HG03135 (cell line): ENCODE measurements at regions not wholly inside any gene's neighbourhood (a gene's known extent, or its start where the extent isn't known, plus 50 kb on each side); places are given as distances from the start of the nearest gene placed in this dataset.

Experiments
- ATAC-seq: cut with Tn5 transposase; IDR thresholded peaks from one replicate; pipeline ENCODE4 v1.9.1; 2021; ENCODE audit warnings: mild to moderate bottlenecking, moderate library complexity; ENCODE audit not compliant: unreplicated experiment

DNA sequence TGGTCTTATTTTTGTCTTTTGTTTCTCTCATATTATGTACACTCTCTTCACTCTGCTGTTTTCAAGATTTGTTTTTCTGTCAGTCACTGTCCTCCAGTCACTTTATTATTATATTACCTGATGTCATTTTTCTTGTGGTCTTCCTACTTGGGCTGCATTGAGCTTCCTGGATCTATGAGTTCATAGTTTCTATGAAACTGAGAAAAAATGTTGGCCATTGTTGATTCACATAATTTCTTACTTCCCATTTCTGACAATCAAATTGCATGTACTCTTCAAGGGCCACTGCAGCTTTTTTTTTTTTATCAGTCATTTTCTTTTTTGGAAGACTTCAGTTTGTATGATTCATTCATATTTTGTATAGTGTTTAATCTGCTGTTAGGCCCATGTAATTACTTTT, 1180.6 kb upstream of the GBE1 start:
- ATAC-seq = no peak

DNA sequence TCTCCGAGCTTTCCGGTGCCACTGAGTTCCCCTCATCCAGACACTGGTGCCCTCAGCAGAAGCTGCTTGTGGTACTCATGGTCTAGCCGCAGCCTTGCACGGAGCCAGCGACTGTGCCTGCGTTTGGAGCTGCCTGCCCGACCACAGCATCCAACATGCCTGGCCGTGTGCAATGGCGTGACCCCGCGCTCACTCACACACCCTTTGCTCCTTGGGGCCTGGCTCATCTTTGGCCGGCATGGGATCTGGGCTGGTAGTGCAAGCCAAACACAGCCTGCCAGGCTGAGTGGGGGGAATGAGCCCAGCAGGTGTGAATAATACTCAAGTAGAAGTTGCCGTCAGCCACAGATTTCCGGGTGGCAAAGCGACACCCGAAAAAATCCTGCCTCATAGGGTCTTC, 1178.7 kb upstream of the GBE1 start:
- no peak for ATAC-seq

DNA sequence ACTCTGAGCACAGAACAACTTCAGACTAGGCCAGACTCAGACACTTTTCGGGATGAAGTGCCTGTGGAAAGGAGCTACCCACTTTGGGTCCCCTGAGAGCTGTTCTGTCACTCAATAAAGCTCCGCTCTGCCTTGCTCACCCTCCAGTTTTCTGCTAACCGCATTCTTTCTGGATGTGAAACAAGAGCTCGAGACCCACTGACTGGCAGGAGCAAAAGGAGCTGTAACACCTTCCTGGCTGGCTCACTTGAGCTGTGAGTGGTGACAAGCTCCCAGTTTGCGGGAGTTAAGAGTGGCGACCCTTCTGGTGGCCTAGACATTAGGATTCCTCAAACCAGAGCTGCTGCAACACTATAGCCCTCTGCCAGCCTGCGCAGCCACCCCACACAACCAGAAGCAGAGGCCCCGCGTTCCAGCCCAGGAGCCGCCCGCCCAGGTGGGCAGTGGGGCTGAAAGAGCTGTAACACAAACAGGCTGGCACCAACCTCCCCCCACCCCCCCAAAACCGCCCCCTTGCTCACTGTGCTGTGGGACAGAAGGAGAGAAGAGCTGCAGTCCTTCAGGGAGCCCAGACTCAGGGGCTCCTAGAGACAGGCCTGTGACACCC, 1178.1 kb upstream of the GBE1 start:
- no peak for ATAC-seq

GRCh38 chr3:82938821-82939328, 1177.4 kb upstream of the GBE1 start:
- no peak for ATAC-seq

- ATAC-seq = no peak
Observed at GRCh38 chr3:82927309-82928253, 1166.1 kb upstream of the GBE1 start.

- ATAC-seq = no peak
Observed at GRCh38 chr3:82891028-82891427, 1129.6 kb upstream of the GBE1 start.

- no peak for ATAC-seq
Observed at GRCh38 chr3:82883072-82883471, 1121.6 kb upstream of the GBE1 start.

GRCh38 chr3:82875401-82875800, 1114.0 kb upstream of the GBE1 start:
- ATAC-seq = no peak

DNA sequence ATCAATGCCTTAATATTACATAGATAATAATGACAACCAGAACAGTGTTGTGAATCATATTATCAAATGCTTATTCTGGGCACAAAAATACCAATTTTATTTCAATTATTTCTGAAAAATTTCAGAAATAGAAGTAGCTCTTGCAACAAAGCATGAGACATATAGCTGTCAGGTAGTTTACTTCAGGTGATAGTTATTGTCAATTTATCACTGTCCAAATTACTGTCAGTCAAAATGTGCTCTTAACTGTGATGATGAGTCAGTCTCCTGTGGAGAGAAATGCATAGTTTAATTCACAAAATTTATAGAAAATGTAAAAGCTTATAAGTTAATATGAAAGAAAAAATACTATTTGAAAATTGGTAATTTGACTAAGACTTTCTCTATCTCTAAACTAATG, 1078.4 kb upstream of the GBE1 start:
- ATAC-seq = no peak

GRCh38 chr3:82834098-82834497, 1072.7 kb upstream of the GBE1 start:
- no peak for ATAC-seq

- no peak for ATAC-seq
Observed at GRCh38 chr3:82824491-82824890, 1063.0 kb upstream of the GBE1 start.

GRCh38 chr3:82816086-82816485, 1054.6 kb upstream of the GBE1 start:
- ATAC-seq = no peak

DNA sequence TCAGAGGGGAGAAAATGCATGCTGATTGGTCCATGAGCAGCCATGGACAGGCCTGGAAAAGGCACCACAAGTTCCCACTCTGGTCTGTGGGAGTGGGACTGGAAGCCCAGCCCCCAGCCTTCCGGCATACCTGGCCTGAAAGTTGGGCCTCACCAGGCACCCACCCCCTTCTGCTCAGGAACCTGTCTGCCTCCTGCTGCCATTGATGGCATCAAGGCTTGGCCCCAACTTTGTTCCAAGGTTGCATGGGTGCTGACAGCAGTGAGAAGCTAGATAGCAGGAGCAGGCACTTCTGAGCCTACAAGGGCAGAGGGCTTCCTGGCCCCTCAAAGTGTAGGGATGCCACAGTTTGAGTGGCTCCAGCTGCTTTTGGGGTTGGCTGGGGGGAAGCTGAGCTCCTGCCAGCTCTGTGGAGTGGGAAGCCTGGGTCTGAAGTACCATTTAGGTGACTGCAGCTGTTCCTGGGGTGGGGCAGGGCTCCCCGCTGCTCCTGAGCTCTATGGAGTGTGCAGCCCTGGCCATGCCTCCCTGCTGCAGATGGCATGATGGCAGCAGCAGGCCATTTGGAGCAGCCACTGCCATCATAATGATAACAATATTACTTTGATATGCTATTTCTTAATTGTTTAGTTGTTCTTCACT, 1054.1 kb upstream of the GBE1 start:
- ATAC-seq = no peak

DNA sequence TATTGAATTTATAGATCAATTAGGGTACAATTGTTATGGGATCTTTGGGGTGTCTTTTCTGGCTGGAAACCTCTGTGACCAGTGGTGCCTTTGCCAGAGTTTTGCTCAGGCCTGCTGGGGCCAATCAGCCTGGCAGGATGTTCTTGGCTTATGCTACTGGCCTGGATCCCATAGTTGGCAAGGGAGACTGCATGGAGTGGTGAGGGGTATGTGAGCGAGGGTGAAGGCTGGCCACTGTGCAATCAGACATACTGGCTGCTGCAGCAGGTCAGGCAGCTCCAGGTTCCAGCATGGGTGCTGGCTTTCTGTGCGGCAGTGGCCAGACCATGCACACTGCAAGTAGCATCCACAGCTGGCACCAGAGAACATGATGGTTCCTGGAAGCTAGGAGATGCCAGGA, 1053.2 kb upstream of the GBE1 start:
- ATAC-seq = no peak

DNA sequence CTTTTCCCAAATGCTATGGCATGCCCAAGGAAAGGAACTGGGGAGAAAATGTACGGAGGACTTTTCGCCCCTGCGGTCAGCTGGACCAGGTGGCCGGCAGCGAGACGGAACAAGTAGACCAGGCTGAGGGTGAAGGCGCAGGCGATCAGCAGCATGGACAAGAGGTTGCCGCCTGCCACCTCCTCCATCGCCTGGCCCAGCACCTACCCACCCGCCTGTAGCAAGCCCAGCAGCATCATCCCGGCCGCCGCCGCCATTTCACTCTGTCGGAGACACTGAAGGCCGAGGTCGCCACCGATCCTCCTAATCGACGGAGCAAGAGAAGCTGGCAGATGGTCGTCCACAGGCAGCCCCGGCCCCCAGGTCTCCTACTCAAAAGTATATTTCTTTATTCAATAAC, 1046.3 kb upstream of the GBE1 start:
- ATAC-seq = no peak

DNA sequence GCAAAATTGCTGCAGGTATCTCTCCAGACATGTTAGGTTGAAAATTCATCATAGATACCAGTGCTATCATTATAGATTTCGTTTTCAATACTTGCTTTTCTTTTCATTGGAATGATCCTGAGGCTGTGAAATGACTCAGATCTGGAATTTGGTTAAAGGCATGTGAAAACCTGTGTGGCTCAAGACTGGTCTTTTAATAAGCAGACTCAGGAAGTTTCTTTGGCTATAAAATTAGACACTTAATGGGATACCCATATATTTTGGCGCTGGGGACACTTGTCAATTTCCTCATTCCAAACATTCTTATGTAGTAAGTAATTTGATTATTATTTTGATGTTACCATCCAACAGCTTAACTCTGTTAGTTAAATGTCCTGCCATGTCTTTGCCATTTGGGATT, 1041.1 kb upstream of the GBE1 start:
- ATAC-seq = no peak

GRCh38 chr3:82800248-82800647, 1038.8 kb upstream of the GBE1 start:
- no peak for ATAC-seq

DNA sequence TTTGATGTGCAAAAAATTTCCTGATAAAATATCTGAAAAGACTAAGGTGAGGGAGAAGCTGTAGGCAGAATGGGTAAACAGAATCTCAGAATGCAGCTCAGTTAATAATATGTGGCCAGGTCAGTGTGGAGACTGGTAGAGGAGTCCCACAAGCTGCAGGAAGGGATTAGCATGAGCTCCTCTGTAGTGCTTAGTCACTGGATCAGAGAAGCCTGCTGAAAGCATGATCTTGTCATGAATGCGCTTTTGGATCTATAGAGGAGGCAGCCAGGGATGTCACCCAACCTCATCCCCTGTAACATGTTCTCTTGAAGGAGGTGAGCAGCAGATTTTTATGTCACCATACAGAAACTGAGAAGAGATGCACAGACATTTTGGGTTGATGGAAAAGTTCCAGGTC, 1035.3 kb upstream of the GBE1 start:
- ATAC-seq = no peak

- no peak for ATAC-seq
Observed at GRCh38 chr3:82791241-82791640, 1029.8 kb upstream of the GBE1 start.

- ATAC-seq = no peak
Observed at GRCh38 chr3:82790307-82791097, 1029.1 kb upstream of the GBE1 start.

- ATAC-seq = no peak
Observed at GRCh38 chr3:82783194-82783593, 1021.7 kb upstream of the GBE1 start.
